GM13976 (cell line): ENCODE measurements at regions not wholly inside any gene's neighbourhood (a gene's known extent, or its start where the extent isn't known, plus 50 kb on each side); places are given as distances from the start of the nearest gene placed in this dataset.
"Not testable (repeated sequence)": the region's sequence is repeated elsewhere in the genome, so short reads cannot be mapped to it uniquely, and the experiment has no call there.

Source experiments
- DNase-seq: peaks from one replicate; pipeline ENCODE4 v3.0.0; 2012; ENCODE audit warnings: low spot score
- CTCF ChIP-seq: IDR thresholded peaks from 2 replicates; pipeline ENCODE4 v1.5.1; 2012; ENCODE audit warnings: borderline replicate concordance, mild to moderate bottlenecking; ENCODE audit not compliant: insufficient read depth; ENCODE audit errors: extremely low read depth, missing control alignments, control extremely low read depth
- in situ Hi-C: fragments of 300-500 bp; cut with MboI; formaldehyde crosslinking; loops from one replicate; pipeline ENCODE4 v1.12.0; 2022; ENCODE audit warnings: low sequenced_read_pairs, mixed read lengths, inconsistent platforms; ENCODE audit not compliant: unreplicated experiment

- no peak for TF ChIP-seq CTCF
- in situ Hi-C loops, result no loop called here
- no peak for DNase-seq
Observed at GRCh38 chrX:17968367-17968766, 107.3 kb upstream of the RAI2 start.

- in situ Hi-C loops, result no loop called here
- DNase-seq, result no peak
- no peak for TF ChIP-seq CTCF
Observed at GRCh38 chrX:17967888-17968287, 106.8 kb upstream of the RAI2 start.

DNA sequence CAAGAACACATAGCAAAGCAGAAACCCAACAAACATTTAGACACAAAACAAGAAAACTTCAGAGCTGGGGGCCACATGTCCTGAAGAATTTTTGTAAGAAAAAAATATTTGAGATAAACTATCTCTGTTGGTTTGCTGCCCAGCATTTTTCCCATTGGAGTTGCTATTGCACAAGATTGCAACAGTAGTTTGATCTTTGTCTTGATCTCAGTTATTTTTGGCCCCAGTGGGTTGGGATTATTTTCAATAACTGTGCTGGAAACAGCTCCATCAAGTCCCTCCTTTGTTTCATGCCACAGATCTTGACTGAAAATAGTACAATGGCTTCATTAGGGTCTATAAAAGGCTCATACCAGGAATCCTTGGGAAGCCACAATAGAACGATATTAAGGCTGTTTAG is 103.8 kb upstream of the RAI2 start:
- TF ChIP-seq CTCF, result no peak
- no peak for DNase-seq
- in situ Hi-C loops, result no loop called here

DNA sequence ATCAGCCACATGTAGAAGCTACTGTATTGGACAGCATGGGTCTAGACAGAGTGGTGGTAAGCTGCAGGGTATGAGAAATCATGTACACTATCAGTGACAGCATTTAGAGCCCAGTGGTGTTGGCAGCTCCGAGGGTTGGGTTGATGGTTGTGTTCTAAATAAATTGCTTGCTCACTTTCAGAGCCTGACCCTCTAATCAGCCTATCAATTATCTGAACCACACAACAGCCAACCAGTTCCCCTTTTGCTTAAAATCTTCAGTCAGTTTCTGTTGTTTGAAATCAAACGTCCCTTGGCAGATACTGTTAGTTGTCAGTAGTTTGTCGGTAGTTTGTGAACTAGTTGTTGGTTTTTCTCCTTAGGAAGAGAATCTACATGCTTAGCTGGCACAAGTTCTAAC is 99.8 kb upstream of the RAI2 start:
- no peak for DNase-seq
- in situ Hi-C loops, result no loop called here
- no peak for TF ChIP-seq CTCF

DNA sequence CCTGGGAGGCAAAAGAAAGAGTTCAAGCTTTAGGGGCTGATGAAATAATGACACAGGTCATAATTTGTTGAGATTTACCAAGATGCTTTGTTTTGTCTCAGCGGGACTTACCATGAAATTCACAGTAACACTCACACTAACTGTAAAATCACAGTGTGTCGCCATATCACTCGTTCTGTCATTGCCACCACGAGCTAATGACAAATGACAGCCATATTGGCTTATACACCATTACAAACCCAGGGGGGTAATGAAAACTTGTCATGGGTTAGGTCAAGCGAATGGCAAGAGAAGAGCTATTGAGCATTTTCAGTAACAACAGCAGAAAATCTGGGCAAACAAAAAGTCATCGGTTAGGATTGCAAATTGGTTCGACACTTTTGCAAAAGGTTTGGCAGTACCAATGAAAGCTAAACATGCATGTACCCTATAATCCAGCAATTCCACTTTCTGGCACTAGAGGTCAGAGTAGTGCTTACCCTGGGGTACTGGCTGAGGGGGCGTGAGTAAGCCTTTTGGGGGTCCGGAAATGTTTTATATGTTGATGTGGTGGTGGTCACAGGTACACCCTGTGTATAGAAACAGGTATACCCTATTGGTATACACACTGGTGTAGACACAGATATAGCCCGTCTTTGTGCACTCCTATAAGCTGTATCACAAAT is 83.9 kb upstream of the RAI2 start:
- in situ Hi-C loops, result no loop called here
- DNase-seq, result peak; percentile 11
- peak; percentile 40 for TF ChIP-seq CTCF

GRCh38 chrX:17941171-17941570 is 80.1 kb upstream of the RAI2 start:
- in situ Hi-C loops, DNase-seq: not testable (repeated sequence)

GRCh38 chrX:17939724-17940123 is 78.6 kb upstream of the RAI2 start:
- no peak for DNase-seq
- TF ChIP-seq CTCF, result no peak
- in situ Hi-C loops, result no loop called here
